H1 (cell line): ENCODE measurements at regions not wholly inside any gene's neighbourhood (a gene's known extent, or its start where the extent isn't known, plus 50 kb on each side); places are given as distances from the start of the nearest gene placed in this dataset.

Experiments used
- CTCF ChIA-PET: fragments of 300-600 bp; sonication (Branson Sonifier 250); formaldehyde crosslinking; loops from one replicate; lab custom pipeline; 2021; ENCODE audit not compliant: partially characterized antibody; lab: Charles Lee
- POLR2A ChIA-PET: fragments of 300-600 bp; sonication (Branson Sonifier 250); formaldehyde crosslinking; loops from one replicate; lab custom pipeline; 2021; ENCODE audit warnings: inconsistent platforms; ENCODE audit not compliant: partially characterized antibody; lab: Charles Lee
- DNase-seq, 2 experiments: peaks; one replicate each; pipeline versions ENCODE4 v3.0.0 to v3.0.0-alpha.2; 2010 to 2022; ENCODE audit warnings: low spot score in 2 of 2, low read depth in 1 of 2, mixed read lengths in 1 of 2
- FAIRE-seq: peaks from 2 replicates; lab custom pipeline; 2011; peaks lifted over from hg19 to GRCh38; lab: Jason Lieb, UNC
- H2AFZ ChIP-seq: 2 replicates; pipeline ENCODE4 v1.8.1; 2012; ENCODE audit warnings: low read length, inconsistent platforms
- H2AK5ac ChIP-seq: 2 replicates; pipeline ENCODE4 v1.6.1; 2013; ENCODE audit warnings: low read depth, low read length
- H2BK120ac ChIP-seq: replicated peaks from 2 replicates; pipeline ENCODE3; 2013; ENCODE audit warnings: low read depth, low read length, inconsistent platforms
- H2BK12ac ChIP-seq: 2 replicates; pipeline ENCODE4 v1.6.1; 2013; ENCODE audit warnings: low read depth, low read length
- H2BK15ac ChIP-seq: 2 replicates; pipeline ENCODE4 v1.6.1; 2013; ENCODE audit warnings: low read length
- H2BK20ac ChIP-seq: 2 replicates; pipeline ENCODE4 v1.6.1; 2013; ENCODE audit warnings: low read length
- H2BK5ac ChIP-seq: 2 replicates; pipeline ENCODE4 v1.6.1; 2013; ENCODE audit warnings: low read depth, low read length
- H3K14ac ChIP-seq: 2 replicates; pipeline ENCODE4 v1.6.1; 2013; ENCODE audit warnings: inconsistent platforms; ENCODE audit not compliant: insufficient read length
- H3K18ac ChIP-seq: 2 replicates; pipeline ENCODE4 v1.6.1; 2013; ENCODE audit warnings: low read length; ENCODE audit errors: extremely low read depth
- H3K23ac ChIP-seq: 2 replicates; pipeline ENCODE4 v1.6.1; 2013; ENCODE audit warnings: inconsistent platforms; ENCODE audit not compliant: insufficient read length
- H3K23me2 ChIP-seq: 2 replicates; pipeline ENCODE4 v1.6.1; 2013; ENCODE audit warnings: low read depth, low read length
- H3K27ac ChIP-seq: 2 replicates; pipeline ENCODE4 v1.6.1; 2011; ENCODE audit warnings: low read depth, low read length, inconsistent platforms
- H3K27me3 ChIP-seq, 4 experiments: replicated peaks in 1 of 4; 1 replicate in 1 of 4; 2 replicates in 3 of 4; pipeline versions ENCODE4 v1.6.1 to v1.8.1; 2011 to 2013; ENCODE audit warnings: low read length in 3 of 4, mild to moderate bottlenecking in 3 of 4, inconsistent platforms in 2 of 4, mixed read lengths in 2 of 4, moderate library complexity in 1 of 4; ENCODE audit not compliant: control insufficient read depth in 3 of 4, insufficient read depth in 3 of 4; ENCODE audit errors: extremely low read depth in 1 of 4
- H3K36me3 ChIP-seq, 4 experiments: 2 replicates each; pipeline versions ENCODE4 v1.6.1 to v1.8.1; 2011 to 2013; ENCODE audit warnings: mild to moderate bottlenecking in 4 of 4, low read length in 3 of 4, moderate library complexity in 2 of 4, control low read depth in 1 of 4, inconsistent platforms in 1 of 4; ENCODE audit not compliant: insufficient read depth in 4 of 4, control insufficient read depth in 2 of 4
- H3K4ac ChIP-seq: replicated peaks from 2 replicates; pipeline ENCODE3; 2013; ENCODE audit warnings: low read length, low read depth, mixed read lengths, inconsistent platforms; ENCODE audit not compliant: insufficient read length
- H3K4me1 ChIP-seq, 4 experiments: replicated peaks in 1 of 4; 1 replicate in 1 of 4; 2 replicates in 3 of 4; pipeline versions ENCODE4 v1.6.1 to v1.8.1; 2011 to 2013; ENCODE audit warnings: low read length in 3 of 4, inconsistent platforms in 2 of 4, mixed read lengths in 1 of 4; ENCODE audit not compliant: insufficient read depth in 4 of 4, control insufficient read depth in 3 of 4
- H3K4me2 ChIP-seq, 2 experiments: 2 replicates each; pipeline versions ENCODE4 v1.6.1 to v1.8.1; 2011 to 2013; ENCODE audit warnings: low read depth in 2 of 2, low read length in 2 of 2, control low read depth in 1 of 2, inconsistent platforms in 1 of 2, mild to moderate bottlenecking in 1 of 2; ENCODE audit not compliant: insufficient read depth in 1 of 2
- H3K4me3 ChIP-seq, 4 experiments: fragments of 200-600, 300-600 bp in 1 of 4; sonication (generic), shearing (Covaris generic), sonication (Bioruptor Twin) in 1 of 4; 2 replicates each; pipeline versions ENCODE4 v1.5.1 to v1.8.1; 2011 to 2016; ENCODE audit warnings: low read length in 4 of 4, low read depth in 3 of 4, control low read depth in 2 of 4, inconsistent platforms in 2 of 4, mild to moderate bottlenecking in 2 of 4, mixed read lengths in 1 of 4, moderate library complexity in 1 of 4; ENCODE audit not compliant: insufficient read depth in 2 of 4; ENCODE audit errors: extremely low read depth in 1 of 4
- H3K56ac ChIP-seq: replicated peaks from 2 replicates; pipeline ENCODE3; 2013; ENCODE audit warnings: low read depth, mild to moderate bottlenecking, mixed read lengths, low read length, inconsistent platforms; ENCODE audit not compliant: insufficient read length
- H3K79me1 ChIP-seq: 2 replicates; pipeline ENCODE4 v1.6.1; 2013; ENCODE audit warnings: low read depth, low read length, control low read depth
- H3K79me2 ChIP-seq, 2 experiments: 2 replicates each; pipeline versions ENCODE4 v1.6.1 to v1.8.1; 2012 to 2013; ENCODE audit warnings: low read length in 2 of 2, mild to moderate bottlenecking in 2 of 2, inconsistent platforms in 1 of 2; ENCODE audit not compliant: insufficient read depth in 2 of 2, control insufficient read depth in 1 of 2
- H3K9ac ChIP-seq, 4 experiments: replicated peaks in 1 of 4; 1 replicate in 1 of 4; 2 replicates in 3 of 4; pipeline versions ENCODE4 v1.6.1 to v1.8.1; 2011 to 2013; ENCODE audit warnings: low read depth in 3 of 4, low read length in 3 of 4, control low read depth in 2 of 4, mild to moderate bottlenecking in 2 of 4, moderate library complexity in 2 of 4, inconsistent platforms in 1 of 4; ENCODE audit errors: extremely low read depth in 1 of 4
- H3K9me3 ChIP-seq, 2 experiments: 2 replicates each; pipeline versions ENCODE4 v1.6.1 to v1.8.1; 2012 to 2013; ENCODE audit warnings: mild to moderate bottlenecking in 2 of 2, moderate library complexity in 2 of 2, control low read depth in 1 of 2, inconsistent platforms in 1 of 2, low read depth in 1 of 2, low read length in 1 of 2, mixed read lengths in 1 of 2; ENCODE audit not compliant: insufficient read depth in 2 of 2
- H4K20me1 ChIP-seq, 2 experiments: replicated peaks in 1 of 2; 2 replicates each; pipeline versions ENCODE3 to v1.8.1; 2011 to 2013; ENCODE audit warnings: inconsistent platforms in 2 of 2, low read length in 2 of 2, mild to moderate bottlenecking in 1 of 2; ENCODE audit not compliant: insufficient read depth in 2 of 2, control insufficient read depth in 1 of 2
- H4K5ac ChIP-seq: 2 replicates; pipeline ENCODE4 v1.6.1; 2013; ENCODE audit warnings: low read length, low read depth, mixed read lengths, inconsistent platforms; ENCODE audit not compliant: insufficient read length
- H4K8ac ChIP-seq: 2 replicates; pipeline ENCODE4 v1.8.0; 2013; ENCODE audit warnings: mild to moderate bottlenecking, moderate library complexity, low read length, inconsistent platforms; ENCODE audit not compliant: insufficient read depth; ENCODE audit errors: extremely low read depth
- H4K91ac ChIP-seq: replicated peaks from 2 replicates; pipeline ENCODE3; 2013; ENCODE audit warnings: low read length, mixed read lengths, inconsistent platforms; ENCODE audit not compliant: insufficient read length
- ATF2 ChIP-seq: IDR thresholded peaks from 2 replicates; pipeline ENCODE4 v1.6.1; 2012; ENCODE audit warnings: low read length, inconsistent platforms
- ATF3 ChIP-seq: IDR thresholded peaks from 2 replicates; pipeline ENCODE4 v1.6.1; 2011; ENCODE audit warnings: low read depth, mild to moderate bottlenecking, low read length; ENCODE audit not compliant: insufficient read depth
- BRCA1 ChIP-seq: IDR thresholded peaks from 2 replicates; pipeline ENCODE4 v1.6.1; 2012; ENCODE audit warnings: low read depth, low read length, improper control_type of control experiment
- CHD1 ChIP-seq: IDR thresholded peaks from 2 replicates; pipeline ENCODE4 v1.6.1; 2012; ENCODE audit warnings: low read depth, low read length, improper control_type of control experiment
- FOSL1 ChIP-seq: IDR thresholded peaks from 2 replicates; pipeline ENCODE4 v1.6.1; 2011; ENCODE audit warnings: mild to moderate bottlenecking, low read depth, low read length, moderate library complexity; ENCODE audit not compliant: insufficient read depth
- KDM1A ChIP-seq: fragments of 200-600, 300-600 bp; sonication (generic); IDR thresholded peaks from 2 replicates; pipeline ENCODE4 v1.7.1; 2016; ENCODE audit warnings: mild to moderate bottlenecking, low read length, borderline replicate concordance
- POLR2AphosphoS5 ChIP-seq: IDR thresholded peaks from 2 replicates; pipeline ENCODE4 v1.6.1; 2011; ENCODE audit warnings: low read depth, low read length
- RNF2 ChIP-seq: fragments of 200-900, 300-1000 bp; sonication (generic); IDR thresholded peaks from 2 replicates; pipeline ENCODE4 v1.7.1; 2016; ENCODE audit warnings: borderline replicate concordance, low read depth, mild to moderate bottlenecking, antibody characterized with exemption, low read length; ENCODE audit not compliant: poor library complexity, severe bottlenecking; ENCODE audit errors: missing control alignments
- SIRT6 ChIP-seq: IDR thresholded peaks from one replicate; pipeline ENCODE4 v1.7.1; 2012; ENCODE audit warnings: low read length, inconsistent platforms
- SP1 ChIP-seq: IDR thresholded peaks from 2 replicates; pipeline ENCODE4 v1.6.1; 2011; ENCODE audit warnings: low read depth, low read length
- USF2 ChIP-seq: IDR thresholded peaks from 2 replicates; pipeline ENCODE4 v1.6.1; 2011; ENCODE audit warnings: low read length, improper control_type of control experiment
- YY1 ChIP-seq: IDR thresholded peaks from 2 replicates; pipeline ENCODE4 v1.6.1; 2011; ENCODE audit warnings: low read depth, mild to moderate bottlenecking, low read length
- WGBS, 2 experiments: shearing (Covaris generic) in 1 of 2; methylation state at CpG; one replicate each; pipeline versions ENCODE4 v1.1.6 to v1.1.7; 2013 to 2015; ENCODE audit warnings: low lambda C conversion rate in 2 of 2, mixed read lengths in 2 of 2, inconsistent platforms in 1 of 2, low coverage in 1 of 2, missing lambda C conversion rate in 1 of 2; ENCODE audit not compliant: insufficient replicate concordance in 2 of 2, insufficient coverage in 1 of 2, insufficient read length in 1 of 2; ENCODE audit errors: extremely low coverage in 1 of 2, missing lambda C conversion rate in 1 of 2; 5-methylcytosine and 5-hydroxymethylcytosine counted together

DNA sequence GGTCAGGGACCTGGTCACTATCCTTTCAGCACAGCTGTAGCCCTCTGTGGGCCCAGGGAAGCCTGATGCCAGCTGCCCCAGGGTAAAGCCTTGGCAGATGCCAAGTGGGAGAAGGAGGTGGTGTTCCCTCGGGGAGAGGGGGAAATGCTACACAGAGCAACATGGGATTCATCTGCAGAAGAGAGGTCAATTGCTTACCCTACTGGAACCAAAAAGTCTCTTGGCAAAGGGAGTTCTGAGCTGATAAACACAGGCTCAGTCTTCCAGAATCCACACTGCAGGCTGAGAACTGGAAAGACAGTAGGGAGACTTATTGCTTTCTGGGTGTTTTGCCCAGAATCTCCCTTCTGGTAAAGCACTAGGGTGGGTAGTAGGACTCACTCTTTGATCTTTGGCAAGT lies 100.1 kb upstream of the NEO1 start:
- DNase-seq (no peak), FAIRE-seq (no peak)
- no peak overlapping the region for H3K18ac ChIP-seq
- H2AK5ac ChIP-seq: no peak overlapping the region
- ChIA-PET POLR2A (no interaction called here), CTCF (interaction anchor here (1.2 kb wide), 1 partner anchor 129 kb away, joined by 5 read pairs; no protein-coding TSS in a partner anchor)
- H3K23me2 ChIP-seq: no peaks in the 10 kb centered on the region
- no peak overlapping the region for H3K4me3 ChIP-seq
- WGBS, 2 experiments: 91% methylated on average over 1 of the region's 1 CpG; no CpG with 5 or more reads in 1 of the 2 experiments
- no peaks in the 10 kb centered on the region for H3K4me1 ChIP-seq
- H2BK15ac ChIP-seq: no peak overlapping the region
- no peak overlapping the region for H2BK20ac ChIP-seq
- H3K56ac ChIP-seq: no peak overlapping the region
- no peaks in the 10 kb centered on the region for H3K79me2 ChIP-seq
- H4K5ac ChIP-seq: peak overlapping the region; percentile 60
- no peak overlapping the region for H2BK5ac ChIP-seq
- H3K36me3 ChIP-seq: no peaks in the 10 kb centered on the region
- H3K4ac ChIP-seq: no peak overlapping the region
- H3K23ac ChIP-seq: no peak overlapping the region
- no peak overlapping the region for H2BK120ac ChIP-seq
- H3K27me3 ChIP-seq: no peaks in the 10 kb centered on the region; a peak in 1 of 7 replicates
- no peak overlapping the region for H2AFZ ChIP-seq
- H4K8ac ChIP-seq: no peak overlapping the region
- H3K14ac ChIP-seq: no peak overlapping the region
- no peaks in the 10 kb centered on the region for H3K9me3 ChIP-seq
- no peak overlapping the region for H3K27ac ChIP-seq
- H2BK12ac ChIP-seq: no peak overlapping the region
- no peaks in the 10 kb centered on the region for H4K20me1 ChIP-seq
- no peak overlapping the region for H4K91ac ChIP-seq
- H3K9ac ChIP-seq: no peak overlapping the region
- H3K79me1 ChIP-seq: no peaks in the 10 kb centered on the region
- no peak overlapping the region for H3K4me2 ChIP-seq
- TF ChIP-seq FOSL1 (no peak), SP1 (no peak), ATF3 (no peak), BRCA1 (no peak), SIRT6 (no peak), USF2 (no peak), KDM1A (no peak), CHD1 (no peak), RNF2 (no peak), POLR2AphosphoS5 (no peak), ATF2 (no peak), YY1 (no peak)
